Astrocyte (in vitro differentiated cells and primary cell): ENCODE measurements at regions not wholly inside any gene's neighbourhood (a gene's known extent, or its start where the extent isn't known, plus 50 kb on each side); places are given as distances from the start of the nearest gene placed in this dataset.

Experiments
- CTCF ChIP-seq: IDR thresholded peaks from 2 replicates; pipeline ENCODE4 v1.5.1; 2011; ENCODE audit warnings: low read depth, mild to moderate bottlenecking, inconsistent platforms, low read length, moderate library complexity; ENCODE audit not compliant: insufficient read depth
- EZH2 ChIP-seq: IDR thresholded peaks from 2 replicates; pipeline ENCODE4 v1.6.1; 2012; ENCODE audit warnings: mild to moderate bottlenecking, low read length, inconsistent platforms; ENCODE audit not compliant: insufficient read depth

GRCh38 chr10:120132811-120133210 is 240.3 kb downstream of the SEC23IP start:
- TF ChIP-seq CTCF (no peak), EZH2 (no peak)
